WTC11 (cell line): ENCODE measurements at regions not wholly inside any gene's neighbourhood (a gene's known extent, or its start where the extent isn't known, plus 50 kb on each side); places are given as distances from the start of the nearest gene placed in this dataset.

Source experiments
- CBFB ChIP-seq: sonication (generic); formaldehyde crosslinking; IDR thresholded peaks from 2 replicates; pipeline ENCODE4 v1.8.1; 2022; ENCODE audit warnings: mild to moderate bottlenecking, low read depth, missing genetic modification reagents
- CREB1 ChIP-seq: sonication (generic); formaldehyde crosslinking; IDR thresholded peaks from 2 replicates; pipeline ENCODE4 v1.8.0; 2023; ENCODE audit warnings: mild to moderate bottlenecking, missing genetic modification reagents
- FOXP1 ChIP-seq: sonication (generic); formaldehyde crosslinking; IDR thresholded peaks from 2 replicates; pipeline ENCODE4 v1.8.0; 2022; ENCODE audit warnings: missing genetic modification reagents, mild to moderate bottlenecking, moderate library complexity, borderline replicate concordance
- JUN ChIP-seq: sonication (generic); formaldehyde crosslinking; IDR thresholded peaks from 2 replicates; pipeline ENCODE4 v1.8.0; 2023; ENCODE audit warnings: mild to moderate bottlenecking, missing genetic modification reagents
- MXD4 ChIP-seq: fragments of 250-450 bp; sonication (Bioruptor Pico); IDR thresholded peaks from 2 replicates; pipeline ENCODE4 v1.8.0; 2021; ENCODE audit warnings: mild to moderate bottlenecking, moderate library complexity, borderline replicate concordance
- NR1H2 ChIP-seq: sonication (generic); formaldehyde crosslinking; IDR thresholded peaks from 2 replicates; pipeline ENCODE4 v1.9.0; 2021; ENCODE audit warnings: mild to moderate bottlenecking, moderate library complexity, missing genetic modification reagents
- USF2 ChIP-seq: sonication (generic); formaldehyde crosslinking; IDR thresholded peaks from 2 replicates; pipeline ENCODE4 v1.8.1; 2023; ENCODE audit warnings: mild to moderate bottlenecking, missing genetic modification reagents, moderate library complexity
- ZNF121 ChIP-seq: sonication (generic); formaldehyde crosslinking; IDR thresholded peaks from 2 replicates; pipeline ENCODE4 v1.8.0; 2023; ENCODE audit warnings: missing genetic modification reagents
- ZNF232 ChIP-seq: sonication (generic); formaldehyde crosslinking; IDR thresholded peaks from 2 replicates; pipeline ENCODE4 v1.8.0; 2022; ENCODE audit warnings: mild to moderate bottlenecking, missing genetic modification reagents
- TF ChIP-seq, protein P1 (sequence below): fragments of 200-600 bp; IDR thresholded peaks from 2 replicates; pipeline ENCODE4 v1.8.0; 2022; ENCODE audit warnings: antibody characterized with exemption
- TF ChIP-seq, protein P2 (sequence below): sonication (generic); formaldehyde crosslinking; IDR thresholded peaks from 2 replicates; pipeline ENCODE4 v1.8.1; 2022; ENCODE audit warnings: mild to moderate bottlenecking, missing genetic modification reagents, moderate library complexity, borderline replicate concordance

DNA sequence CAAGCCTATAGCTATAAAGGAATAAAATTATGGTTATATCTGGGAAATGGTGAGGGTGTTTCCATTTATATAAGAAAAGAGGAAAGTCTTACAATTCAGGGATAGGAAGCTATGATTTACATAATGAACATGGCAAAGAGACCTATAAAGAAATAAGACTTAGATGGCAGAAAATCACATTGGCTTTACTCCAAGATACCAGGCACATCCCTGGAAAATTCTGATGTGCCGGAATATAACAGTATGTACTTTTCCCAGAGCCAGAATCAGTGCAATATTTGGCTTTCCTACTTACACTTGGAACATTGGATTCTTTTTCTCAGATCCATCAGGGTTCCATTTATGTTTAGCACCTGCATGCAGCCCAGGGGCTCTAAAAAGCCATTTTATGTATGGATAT, 357.8 kb downstream of the CETN3 start:
- TF ChIP-seq CREB1 (CRISPR knock-in tag) (no peak), ZNF232 (no peak), JUN (CRISPR knock-in tag) (no peak), MXD4 (CRISPR knock-in tag) (no peak), USF2 (no peak), ZNF121 (CRISPR knock-in tag) (no peak), CBFB (CRISPR knock-in tag) (no peak), FOXP1 (CRISPR knock-in tag) (no peak), NR1H2 (CRISPR knock-in tag) (no peak)
- TF ChIP-seq, protein P1, sequence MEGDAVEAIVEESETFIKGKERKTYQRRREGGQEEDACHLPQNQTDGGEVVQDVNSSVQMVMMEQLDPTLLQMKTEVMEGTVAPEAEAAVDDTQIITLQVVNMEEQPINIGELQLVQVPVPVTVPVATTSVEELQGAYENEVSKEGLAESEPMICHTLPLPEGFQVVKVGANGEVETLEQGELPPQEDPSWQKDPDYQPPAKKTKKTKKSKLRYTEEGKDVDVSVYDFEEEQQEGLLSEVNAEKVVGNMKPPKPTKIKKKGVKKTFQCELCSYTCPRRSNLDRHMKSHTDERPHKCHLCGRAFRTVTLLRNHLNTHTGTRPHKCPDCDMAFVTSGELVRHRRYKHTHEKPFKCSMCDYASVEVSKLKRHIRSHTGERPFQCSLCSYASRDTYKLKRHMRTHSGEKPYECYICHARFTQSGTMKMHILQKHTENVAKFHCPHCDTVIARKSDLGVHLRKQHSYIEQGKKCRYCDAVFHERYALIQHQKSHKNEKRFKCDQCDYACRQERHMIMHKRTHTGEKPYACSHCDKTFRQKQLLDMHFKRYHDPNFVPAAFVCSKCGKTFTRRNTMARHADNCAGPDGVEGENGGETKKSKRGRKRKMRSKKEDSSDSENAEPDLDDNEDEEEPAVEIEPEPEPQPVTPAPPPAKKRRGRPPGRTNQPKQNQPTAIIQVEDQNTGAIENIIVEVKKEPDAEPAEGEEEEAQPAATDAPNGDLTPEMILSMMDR, result no peak
- TF ChIP-seq, protein P2, sequence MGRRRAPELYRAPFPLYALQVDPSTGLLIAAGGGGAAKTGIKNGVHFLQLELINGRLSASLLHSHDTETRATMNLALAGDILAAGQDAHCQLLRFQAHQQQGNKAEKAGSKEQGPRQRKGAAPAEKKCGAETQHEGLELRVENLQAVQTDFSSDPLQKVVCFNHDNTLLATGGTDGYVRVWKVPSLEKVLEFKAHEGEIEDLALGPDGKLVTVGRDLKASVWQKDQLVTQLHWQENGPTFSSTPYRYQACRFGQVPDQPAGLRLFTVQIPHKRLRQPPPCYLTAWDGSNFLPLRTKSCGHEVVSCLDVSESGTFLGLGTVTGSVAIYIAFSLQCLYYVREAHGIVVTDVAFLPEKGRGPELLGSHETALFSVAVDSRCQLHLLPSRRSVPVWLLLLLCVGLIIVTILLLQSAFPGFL (CRISPR knock-in tag), result no peak
